H1 (cell line): ENCODE measurements at regions not wholly inside any gene's neighbourhood (a gene's known extent, or its start where the extent isn't known, plus 50 kb on each side); places are given as distances from the start of the nearest gene placed in this dataset.

ENCODE experiments used
- BACH1 ChIP-seq: IDR thresholded peaks from 2 replicates; pipeline ENCODE4 v1.6.1; 2012; ENCODE audit warnings: low read length, improper control_type of control experiment
- CBX5 ChIP-seq: fragments of 300-800, 300-1000 bp; sonication (generic); IDR thresholded peaks from 2 replicates; pipeline ENCODE4 v1.7.1; 2016; ENCODE audit warnings: antibody characterized with exemption, low read length, low read depth
- EGR1 ChIP-seq: IDR thresholded peaks from 2 replicates; pipeline ENCODE4 v1.6.1; 2011; ENCODE audit warnings: low read depth, low read length, borderline replicate concordance
- EP300 ChIP-seq, 2 experiments: IDR thresholded peaks; 1 replicate in 1 of 2; 2 replicates in 1 of 2; pipeline ENCODE4 v1.6.1; 2011 to 2012; ENCODE audit warnings: low read depth in 2 of 2, low read length in 2 of 2, mild to moderate bottlenecking in 2 of 2, borderline replicate concordance in 1 of 2, inconsistent platforms in 1 of 2, moderate library complexity in 1 of 2
- GABPA ChIP-seq: IDR thresholded peaks from 2 replicates; pipeline ENCODE4 v1.6.1; 2011; ENCODE audit warnings: mild to moderate bottlenecking, low read length, moderate library complexity, borderline replicate concordance; ENCODE audit not compliant: insufficient read depth
- GTF2F1 ChIP-seq: IDR thresholded peaks from 2 replicates; pipeline ENCODE4 v1.6.1; 2012; ENCODE audit warnings: low read depth, low read length, improper control_type of control experiment, borderline replicate concordance
- JUN ChIP-seq: IDR thresholded peaks from 2 replicates; pipeline ENCODE4 v1.6.1; 2011; ENCODE audit warnings: low read depth, mild to moderate bottlenecking, improper control_type of control experiment, low read length
- KDM1A ChIP-seq: fragments of 200-600, 300-600 bp; sonication (generic); IDR thresholded peaks from 2 replicates; pipeline ENCODE4 v1.7.1; 2016; ENCODE audit warnings: mild to moderate bottlenecking, low read length, borderline replicate concordance
- KDM5A ChIP-seq: fragments of 200-600 bp; IDR thresholded peaks from 2 replicates; pipeline ENCODE4 v1.7.1; 2012; ENCODE audit warnings: mild to moderate bottlenecking, low read length, inconsistent platforms, mixed read lengths
- POLR2A ChIP-seq, 2 experiments: IDR thresholded peaks; 1 replicate in 1 of 2; 2 replicates in 1 of 2; pipeline ENCODE4 v1.6.1; 2011; ENCODE audit warnings: low read depth in 2 of 2, low read length in 2 of 2, mild to moderate bottlenecking in 2 of 2; ENCODE audit errors: control extremely low read depth in 1 of 2
- POLR2AphosphoS5 ChIP-seq: IDR thresholded peaks from 2 replicates; pipeline ENCODE4 v1.6.1; 2011; ENCODE audit warnings: low read depth, low read length
- RBBP5 ChIP-seq: IDR thresholded peaks from 2 replicates; pipeline ENCODE4 v1.7.1; 2012; ENCODE audit warnings: low read depth, mild to moderate bottlenecking, inconsistent platforms, low read length, moderate library complexity, borderline replicate concordance
- RNF2 ChIP-seq: fragments of 200-900, 300-1000 bp; sonication (generic); IDR thresholded peaks from 2 replicates; pipeline ENCODE4 v1.7.1; 2016; ENCODE audit warnings: borderline replicate concordance, low read depth, mild to moderate bottlenecking, antibody characterized with exemption, low read length; ENCODE audit not compliant: poor library complexity, severe bottlenecking; ENCODE audit errors: missing control alignments
- SIRT6 ChIP-seq: IDR thresholded peaks from one replicate; pipeline ENCODE4 v1.7.1; 2012; ENCODE audit warnings: low read length, inconsistent platforms
- TBP ChIP-seq: IDR thresholded peaks from 2 replicates; pipeline ENCODE4 v1.6.1; 2011; ENCODE audit warnings: low read depth, low read length, improper control_type of control experiment
- ZNF274 ChIP-seq: IDR thresholded peaks from 2 replicates; pipeline ENCODE4 v1.7.0; 2012; ENCODE audit warnings: low read length, borderline replicate concordance; ENCODE audit errors: extremely low read depth
- TF ChIP-seq, protein P1 (sequence below): IDR thresholded peaks from 2 replicates; pipeline ENCODE4 v1.6.1; 2012; ENCODE audit warnings: low read length, inconsistent platforms
- TF ChIP-seq, protein P2 (sequence below): IDR thresholded peaks from 2 replicates; pipeline ENCODE4 v1.6.1; 2011; ENCODE audit warnings: low read depth, mild to moderate bottlenecking, low read length; ENCODE audit not compliant: insufficient read depth

DNA sequence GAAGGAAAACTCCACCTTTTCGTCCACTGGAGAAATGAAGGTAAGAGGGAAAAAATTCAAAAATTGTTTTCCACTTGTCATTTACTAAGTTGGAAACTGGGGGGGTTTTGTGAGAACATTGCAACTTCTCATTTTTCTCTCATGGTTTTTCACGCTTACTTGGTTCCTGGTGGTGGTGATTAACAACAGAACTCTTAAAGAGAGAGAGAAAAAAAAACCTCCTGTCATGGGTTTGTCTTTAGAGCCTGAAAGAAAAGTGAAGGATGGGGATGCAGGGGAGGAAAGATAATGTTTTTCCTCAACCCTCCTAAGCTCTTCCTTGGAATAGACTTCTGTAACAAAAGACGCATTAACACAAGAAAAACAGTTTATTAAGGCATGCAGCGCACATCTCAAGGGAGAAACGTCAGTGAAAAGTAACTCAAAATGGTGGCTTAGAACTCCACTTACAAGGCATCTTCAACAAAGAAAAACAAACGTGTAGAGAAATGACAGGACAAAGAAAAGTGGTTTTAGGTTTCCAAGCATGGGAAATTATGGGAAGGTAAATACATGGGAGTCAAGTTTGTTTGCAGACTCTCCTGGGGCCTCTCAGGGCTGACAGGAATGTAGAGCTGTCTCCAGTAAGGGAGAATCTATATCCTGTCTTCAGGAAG is 81.9 kb upstream of the ATF7IP start (continued):
- TF ChIP-seq GABPA (no peak), BACH1 (no peak), SIRT6 (no peak), RNF2 (no peak), ZNF274 (no peak), POLR2AphosphoS5 (no peak), GTF2F1 (no peak), KDM1A (no peak), POLR2A (IDR thresholded peaks at IDR 0.05; ENCODE audit: control extremely low read depth in 1 of 2, low read depth in 2 of 2, low read length in 2 of 2) (no peak), TBP (no peak), JUN (no peak), CBX5 (no peak), EP300 (IDR thresholded peaks at IDR 0.05; ENCODE audit: borderline replicate concordance in 1 of 2, low read depth in 2 of 2, low read length in 2 of 2) (peak in 1 of 2 experiments; percentile 41; a peak in 1 of 3 replicates), RBBP5 (no peak), EGR1 (no peak), KDM5A (no peak)
- TF ChIP-seq, protein P1, sequence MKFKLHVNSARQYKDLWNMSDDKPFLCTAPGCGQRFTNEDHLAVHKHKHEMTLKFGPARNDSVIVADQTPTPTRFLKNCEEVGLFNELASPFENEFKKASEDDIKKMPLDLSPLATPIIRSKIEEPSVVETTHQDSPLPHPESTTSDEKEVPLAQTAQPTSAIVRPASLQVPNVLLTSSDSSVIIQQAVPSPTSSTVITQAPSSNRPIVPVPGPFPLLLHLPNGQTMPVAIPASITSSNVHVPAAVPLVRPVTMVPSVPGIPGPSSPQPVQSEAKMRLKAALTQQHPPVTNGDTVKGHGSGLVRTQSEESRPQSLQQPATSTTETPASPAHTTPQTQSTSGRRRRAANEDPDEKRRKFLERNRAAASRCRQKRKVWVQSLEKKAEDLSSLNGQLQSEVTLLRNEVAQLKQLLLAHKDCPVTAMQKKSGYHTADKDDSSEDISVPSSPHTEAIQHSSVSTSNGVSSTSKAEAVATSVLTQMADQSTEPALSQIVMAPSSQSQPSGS, result 0 out of 2 replicates have a peak, but pooled peaks have one; percentile 37
- TF ChIP-seq, protein P2, sequence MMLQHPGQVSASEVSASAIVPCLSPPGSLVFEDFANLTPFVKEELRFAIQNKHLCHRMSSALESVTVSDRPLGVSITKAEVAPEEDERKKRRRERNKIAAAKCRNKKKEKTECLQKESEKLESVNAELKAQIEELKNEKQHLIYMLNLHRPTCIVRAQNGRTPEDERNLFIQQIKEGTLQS, result no peak
